BLaER1 (cell line): ENCODE measurements at regions not wholly inside any gene's neighbourhood (a gene's known extent, or its start where the extent isn't known, plus 50 kb on each side); places are given as distances from the start of the nearest gene placed in this dataset.

Experiments used
- H3K27ac ChIP-seq: shearing (Covaris generic); formaldehyde crosslinking; 2 replicates; pipeline ENCODE4 v1.8.1; 2022
- H3K27me3 ChIP-seq: shearing (Covaris generic); formaldehyde crosslinking; 2 replicates; pipeline ENCODE4 v1.8.1; 2022
- H3K36me3 ChIP-seq: shearing (Covaris generic); formaldehyde crosslinking; 2 replicates; pipeline ENCODE4 v1.8.1; 2022
- H3K4me1 ChIP-seq: shearing (Covaris generic); formaldehyde crosslinking; 2 replicates; pipeline ENCODE4 v1.8.1; 2022
- H3K4me2 ChIP-seq: shearing (Covaris generic); formaldehyde crosslinking; 2 replicates; pipeline ENCODE4 v1.8.1; 2022
- H3K4me3 ChIP-seq: shearing (Covaris generic); formaldehyde crosslinking; 2 replicates; pipeline ENCODE4 v1.8.1; 2022
- H3K9ac ChIP-seq: shearing (Covaris generic); formaldehyde crosslinking; 2 replicates; pipeline ENCODE4 v1.8.1; 2022
- H3K9me3 ChIP-seq: shearing (Covaris generic); formaldehyde crosslinking; 2 replicates; pipeline ENCODE4 v1.8.1; 2022
- H4K20me1 ChIP-seq: shearing (Covaris generic); formaldehyde crosslinking; 2 replicates; pipeline ENCODE4 v1.8.1; 2022
- Cebpa-rat ChIP-seq: shearing (Covaris generic); IDR thresholded peaks from 2 replicates; pipeline ENCODE4 v1.8.1; 2022

- H3K27ac ChIP-seq, result no peak overlapping the region
- peaks cover 5% of the 10 kb centered on the region for H3K4me1 ChIP-seq
- no peak overlapping the region for H3K4me2 ChIP-seq
- no peak overlapping the region for H3K4me3 ChIP-seq
- no peaks in the 10 kb centered on the region for H3K9me3 ChIP-seq
- no peak for TF ChIP-seq Cebpa-rat
- H4K20me1 ChIP-seq, result no peaks in the 10 kb centered on the region
- H3K27me3 ChIP-seq, result no peaks in the 10 kb centered on the region
- H3K9ac ChIP-seq, result no peak overlapping the region
- H3K36me3 ChIP-seq, result no peaks in the 10 kb centered on the region
These were observed 230.0 kb downstream of the ALDH8A1 start for GRCh38 chr6:134719911-134720310.

GRCh38 chr6:134719286-134719685 lies 230.6 kb downstream of the ALDH8A1 start:
- no peak for TF ChIP-seq Cebpa-rat
- Histone ChIP-seq H3K4me2 (no peak overlapping the region), H3K27me3 (no peaks in the 10 kb centered on the region), H3K9ac (no peak overlapping the region), H3K9me3 (no peaks in the 10 kb centered on the region), H3K27ac (no peak overlapping the region), H3K4me3 (no peak overlapping the region), H3K4me1 (no peaks in the 10 kb centered on the region), H4K20me1 (no peaks in the 10 kb centered on the region), H3K36me3 (no peaks in the 10 kb centered on the region)

GRCh38 chr6:134714679-134715078 lies 235.2 kb downstream of the ALDH8A1 start:
- Histone ChIP-seq H3K27ac (no peak overlapping the region), H3K4me1 (no peaks in the 10 kb centered on the region), H3K36me3 (no peaks in the 10 kb centered on the region), H4K20me1 (no peaks in the 10 kb centered on the region), H3K9ac (no peak overlapping the region), H3K9me3 (no peaks in the 10 kb centered on the region), H3K4me2 (no peak overlapping the region), H3K4me3 (no peak overlapping the region), H3K27me3 (no peaks in the 10 kb centered on the region)
- TF ChIP-seq Cebpa-rat, result no peak

- Histone ChIP-seq H3K4me3 (no peak overlapping the region), H3K9me3 (no peaks in the 10 kb centered on the region), H3K27me3 (no peaks in the 10 kb centered on the region), H3K4me2 (no peak overlapping the region), H3K36me3 (no peaks in the 10 kb centered on the region), H3K4me1 (no peaks in the 10 kb centered on the region), H3K9ac (no peak overlapping the region), H3K27ac (no peak overlapping the region), H4K20me1 (no peaks in the 10 kb centered on the region)
- no peak for TF ChIP-seq Cebpa-rat
These were observed 235.8 kb downstream of the ALDH8A1 start for GRCh38 chr6:134714113-134714512.

- no peaks in the 10 kb centered on the region for H3K27me3 ChIP-seq
- H3K4me1 ChIP-seq, result no peaks in the 10 kb centered on the region
- no peaks in the 10 kb centered on the region for H3K9me3 ChIP-seq
- no peak for TF ChIP-seq Cebpa-rat
- no peak overlapping the region for H3K4me3 ChIP-seq
- H3K4me2 ChIP-seq, result no peak overlapping the region
- no peak overlapping the region for H3K9ac ChIP-seq
- H3K36me3 ChIP-seq, result no peaks in the 10 kb centered on the region
- H3K27ac ChIP-seq, result no peak overlapping the region
- H4K20me1 ChIP-seq, result no peaks in the 10 kb centered on the region
These were observed 237.6 kb downstream of the ALDH8A1 start for GRCh38 chr6:134712311-134712710.

- H3K4me1 ChIP-seq, result no peaks in the 10 kb centered on the region
- no peaks in the 10 kb centered on the region for H3K9me3 ChIP-seq
- H4K20me1 ChIP-seq, result no peaks in the 10 kb centered on the region
- H3K9ac ChIP-seq, result no peak overlapping the region
- H3K27ac ChIP-seq, result no peak overlapping the region
- H3K4me2 ChIP-seq, result no peak overlapping the region
- no peaks in the 10 kb centered on the region for H3K27me3 ChIP-seq
- no peak for TF ChIP-seq Cebpa-rat
- no peaks in the 10 kb centered on the region for H3K36me3 ChIP-seq
- H3K4me3 ChIP-seq, result no peak overlapping the region
These were observed 241.8 kb downstream of the ALDH8A1 start for GRCh38 chr6:134708079-134708478.

- H4K20me1 ChIP-seq, result no peaks in the 10 kb centered on the region
- no peak overlapping the region for H3K27ac ChIP-seq
- no peaks in the 10 kb centered on the region for H3K4me1 ChIP-seq
- no peaks in the 10 kb centered on the region for H3K27me3 ChIP-seq
- H3K4me2 ChIP-seq, result no peak overlapping the region
- H3K4me3 ChIP-seq, result no peak overlapping the region
- no peak overlapping the region for H3K9ac ChIP-seq
- H3K9me3 ChIP-seq, result no peaks in the 10 kb centered on the region
- no peak for TF ChIP-seq Cebpa-rat
- no peaks in the 10 kb centered on the region for H3K36me3 ChIP-seq
These were observed 242.4 kb downstream of the ALDH8A1 start for GRCh38 chr6:134707342-134708031.

GRCh38 chr6:134706806-134707205 lies 243.1 kb downstream of the ALDH8A1 start:
- Histone ChIP-seq H3K4me3 (no peak overlapping the region), H3K9ac (no peak overlapping the region), H4K20me1 (no peaks in the 10 kb centered on the region), H3K27ac (no peak overlapping the region), H3K4me2 (no peak overlapping the region), H3K36me3 (no peaks in the 10 kb centered on the region), H3K27me3 (no peaks in the 10 kb centered on the region), H3K4me1 (no peaks in the 10 kb centered on the region), H3K9me3 (no peaks in the 10 kb centered on the region)
- TF ChIP-seq Cebpa-rat, result no peak

- Histone ChIP-seq H3K9ac (no peak overlapping the region), H3K36me3 (no peaks in the 10 kb centered on the region), H3K4me2 (no peak overlapping the region), H3K27ac (no peak overlapping the region), H3K27me3 (no peaks in the 10 kb centered on the region), H4K20me1 (no peaks in the 10 kb centered on the region), H3K4me1 (no peaks in the 10 kb centered on the region), H3K4me3 (no peak overlapping the region), H3K9me3 (no peaks in the 10 kb centered on the region)
- no peak for TF ChIP-seq Cebpa-rat
These were observed 243.7 kb downstream of the ALDH8A1 start for GRCh38 chr6:134706153-134706552.

- no peak overlapping the region for H3K4me3 ChIP-seq
- H3K4me2 ChIP-seq, result no peak overlapping the region
- H3K9me3 ChIP-seq, result no peaks in the 10 kb centered on the region
- no peaks in the 10 kb centered on the region for H3K36me3 ChIP-seq
- no peaks in the 10 kb centered on the region for H3K4me1 ChIP-seq
- no peak overlapping the region for H3K9ac ChIP-seq
- no peaks in the 10 kb centered on the region for H4K20me1 ChIP-seq
- TF ChIP-seq Cebpa-rat, result no peak
- no peaks in the 10 kb centered on the region for H3K27me3 ChIP-seq
- no peak overlapping the region for H3K27ac ChIP-seq
These were observed 246.7 kb downstream of the ALDH8A1 start for GRCh38 chr6:134703206-134703605.

- TF ChIP-seq Cebpa-rat, result no peak
- Histone ChIP-seq H4K20me1 (no peaks in the 10 kb centered on the region), H3K27me3 (no peaks in the 10 kb centered on the region), H3K4me1 (no peaks in the 10 kb centered on the region), H3K27ac (no peak overlapping the region), H3K9ac (no peak overlapping the region), H3K36me3 (no peaks in the 10 kb centered on the region), H3K4me3 (no peak overlapping the region), H3K9me3 (no peaks in the 10 kb centered on the region), H3K4me2 (no peak overlapping the region)
These were observed 247.6 kb downstream of the ALDH8A1 start for GRCh38 chr6:134702279-134702678.
